Caco-2 (cell line): ENCODE measurements at regions not wholly inside any gene's neighbourhood (a gene's known extent, or its start where the extent isn't known, plus 50 kb on each side); places are given as distances from the start of the nearest gene placed in this dataset.

Experiments used
- BruUV-seq: library from RNA; stranded (reverse); fragments of 400-500 nt; replicated peaks from 2 replicates; lab custom pipeline; 2021; lab: Mats Ljungman, UMichigan
- CTCF ChIA-PET: fragments of 300-600 bp; sonication (Branson Sonifier 250); formaldehyde crosslinking; loops from one replicate; lab custom pipeline; 2022; ENCODE audit warnings: antibody characterized with exemption; lab: Charles Lee
- POLR2A ChIA-PET: fragments of 300-600 bp; sonication (Branson Sonifier 250); formaldehyde crosslinking; loops from one replicate; lab custom pipeline; 2022; ENCODE audit warnings: antibody characterized with exemption; lab: Charles Lee
- DNase-seq, 2 experiments: peaks; one replicate each; pipeline versions ENCODE4 v3.0.0 to v3.0.0-alpha.2; 2020 to 2022
- H3K27me3 ChIP-seq: replicated peaks from 2 replicates; pipeline ENCODE4 v1.6.0; 2011; ENCODE audit warnings: low read length; ENCODE audit not compliant: control insufficient read depth, insufficient read depth
- H3K36me3 ChIP-seq: 2 replicates; pipeline ENCODE4 v1.5.1; 2011; ENCODE audit warnings: low read length; ENCODE audit not compliant: control insufficient read depth, insufficient read depth
- H3K4me1 ChIP-seq: fragments of 250-450 bp; sonication (Bioruptor Pico); 2 replicates; pipeline ENCODE4 v1.5.1; 2020; ENCODE audit warnings: mild to moderate bottlenecking
- H3K4me3 ChIP-seq: 2 replicates; pipeline ENCODE4 v1.5.1; 2011; ENCODE audit warnings: low read depth, mild to moderate bottlenecking, control low read depth, low read length
- H3K9me3 ChIP-seq: fragments of 250-450 bp; sonication (Bioruptor Pico); 2 replicates; pipeline ENCODE4 v1.5.1; 2020; ENCODE audit warnings: mild to moderate bottlenecking, moderate library complexity
- H3K27ac Mint-ChIP-seq: one replicate; pipeline ENCODE4 v1.8.0; 2022; ENCODE audit warnings: mixed read lengths; ENCODE audit not compliant: unreplicated experiment
- H3K27me3 Mint-ChIP-seq: one replicate; pipeline ENCODE4 v1.8.0; 2022; ENCODE audit warnings: mixed read lengths; ENCODE audit not compliant: insufficient read depth, unreplicated experiment
- H3K36me3 Mint-ChIP-seq: one replicate; pipeline ENCODE4 v1.8.0; 2022; ENCODE audit warnings: mild to moderate bottlenecking, mixed read lengths; ENCODE audit not compliant: insufficient read depth, unreplicated experiment
- H3K4me1 Mint-ChIP-seq: one replicate; pipeline ENCODE4 v1.8.0; 2022; ENCODE audit warnings: low read depth, mixed read lengths; ENCODE audit not compliant: unreplicated experiment
- H3K4me3 Mint-ChIP-seq: one replicate; pipeline ENCODE4 v1.8.0; 2022; ENCODE audit warnings: mild to moderate bottlenecking, moderate library complexity, mixed read lengths; ENCODE audit not compliant: unreplicated experiment
- H3K9me3 Mint-ChIP-seq: one replicate; pipeline ENCODE4 v1.8.0; 2022; ENCODE audit warnings: mixed read lengths; ENCODE audit not compliant: unreplicated experiment
- intact Hi-C: fragments of 100-400 bp; cut with micrococcal nuclease; formaldehyde crosslinking; loops from one replicate; pipeline ENCODE4 v1.10.0; 2022; ENCODE audit not compliant: unreplicated experiment
- TF ChIP-seq, protein P1 (sequence below), 2 experiments: fragments of 200-600 bp in 1 of 2; IDR thresholded peaks; 1 replicate in 1 of 2; 2 replicates in 1 of 2; pipeline versions ENCODE4 v1.5.1 to v1.8.0; 2011 to 2022; ENCODE audit warnings: antibody characterized with exemption in 1 of 2, control low read depth in 1 of 2, inconsistent platforms in 1 of 2, low read depth in 1 of 2, low read length in 1 of 2, mild to moderate bottlenecking in 1 of 2, moderate library complexity in 1 of 2; ENCODE audit not compliant: insufficient read depth in 1 of 2, severe bottlenecking in 1 of 2, unreplicated experiment in 1 of 2

DNA sequence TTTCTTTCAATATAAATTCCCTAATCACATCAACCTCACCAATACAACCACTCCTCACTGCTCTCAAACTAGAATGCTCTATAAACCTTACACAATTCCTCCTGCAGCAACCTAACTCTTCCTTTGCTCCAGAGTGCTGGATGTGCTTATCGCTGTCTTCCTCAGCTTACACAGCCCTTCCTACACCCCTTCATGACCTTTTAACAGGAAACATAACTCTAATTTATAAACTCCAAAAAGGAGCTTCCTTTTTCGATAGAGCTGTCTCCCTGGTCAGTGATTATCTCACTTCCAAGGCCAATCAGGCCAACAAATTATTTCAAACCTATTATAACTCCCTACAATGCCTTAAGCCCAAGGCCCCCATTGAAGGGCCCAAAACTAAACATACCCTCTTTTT is 78.8 kb downstream of the COQ2 start:
- TF ChIP-seq, protein P1, sequence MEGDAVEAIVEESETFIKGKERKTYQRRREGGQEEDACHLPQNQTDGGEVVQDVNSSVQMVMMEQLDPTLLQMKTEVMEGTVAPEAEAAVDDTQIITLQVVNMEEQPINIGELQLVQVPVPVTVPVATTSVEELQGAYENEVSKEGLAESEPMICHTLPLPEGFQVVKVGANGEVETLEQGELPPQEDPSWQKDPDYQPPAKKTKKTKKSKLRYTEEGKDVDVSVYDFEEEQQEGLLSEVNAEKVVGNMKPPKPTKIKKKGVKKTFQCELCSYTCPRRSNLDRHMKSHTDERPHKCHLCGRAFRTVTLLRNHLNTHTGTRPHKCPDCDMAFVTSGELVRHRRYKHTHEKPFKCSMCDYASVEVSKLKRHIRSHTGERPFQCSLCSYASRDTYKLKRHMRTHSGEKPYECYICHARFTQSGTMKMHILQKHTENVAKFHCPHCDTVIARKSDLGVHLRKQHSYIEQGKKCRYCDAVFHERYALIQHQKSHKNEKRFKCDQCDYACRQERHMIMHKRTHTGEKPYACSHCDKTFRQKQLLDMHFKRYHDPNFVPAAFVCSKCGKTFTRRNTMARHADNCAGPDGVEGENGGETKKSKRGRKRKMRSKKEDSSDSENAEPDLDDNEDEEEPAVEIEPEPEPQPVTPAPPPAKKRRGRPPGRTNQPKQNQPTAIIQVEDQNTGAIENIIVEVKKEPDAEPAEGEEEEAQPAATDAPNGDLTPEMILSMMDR (IDR thresholded peaks at IDR 0.05; ENCODE audit: insufficient read depth in 1 of 2, low read depth in 1 of 2, low read length in 1 of 2, severe bottlenecking in 1 of 2, unreplicated experiment in 1 of 2): no peak
- H3K4me1 Mint-ChIP-seq: peaks cover 18% of the 10 kb centered on the region
- no peak for DNase-seq
- no peak overlapping the region for H3K4me3 ChIP-seq
- H3K4me3 Mint-ChIP-seq: no peak overlapping the region
- no TSS peak for BruUV-seq
- intact Hi-C loops: loop anchor here (5.0 kb wide), 1 partner anchor 93 kb away; the partner anchor contains the start of gene PLAC8
- ChIA-PET CTCF (no interaction called here), POLR2A (no interaction called here)
- H3K27ac Mint-ChIP-seq: no peak overlapping the region
- H3K9me3 ChIP-seq: peaks cover 41% of the 10 kb centered on the region
- peaks cover 27% of the 10 kb centered on the region for H3K4me1 ChIP-seq
- H3K27me3 Mint-ChIP-seq: no peaks in the 10 kb centered on the region
- peaks cover 12% of the 10 kb centered on the region for H3K36me3 Mint-ChIP-seq
- H3K36me3 ChIP-seq: no peaks in the 10 kb centered on the region
- H3K27me3 ChIP-seq: no peaks in the 10 kb centered on the region
- peaks cover 12% of the 10 kb centered on the region for H3K9me3 Mint-ChIP-seq

DNA sequence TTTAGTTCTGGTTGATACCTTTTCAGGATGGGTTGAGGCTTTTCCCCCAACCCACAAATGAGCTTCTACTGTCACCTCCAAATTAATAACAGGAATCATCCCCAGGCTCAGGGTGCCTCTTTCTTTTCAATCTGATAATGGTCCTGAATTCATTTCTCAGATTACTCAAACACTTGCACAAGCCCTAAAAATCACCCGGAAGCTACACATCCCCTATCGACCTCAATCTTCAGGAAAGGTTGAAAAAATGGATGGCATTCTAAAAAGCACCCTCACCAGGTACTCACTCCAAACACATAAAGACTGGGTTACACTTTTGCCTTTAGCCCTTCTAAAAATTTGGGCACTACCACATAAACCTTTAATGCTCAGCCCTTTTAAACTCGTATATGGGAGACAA is 79.9 kb downstream of the COQ2 start:
- no peak for DNase-seq
- Mint-ChIP-seq H3K27me3 (no peaks in the 10 kb centered on the region), H3K9me3 (peaks cover 12% of the 10 kb centered on the region), H3K36me3 (peaks cover 9% of the 10 kb centered on the region), H3K4me3 (no peak overlapping the region), H3K4me1 (peaks cover 18% of the 10 kb centered on the region), H3K27ac (no peak overlapping the region)
- ChIA-PET POLR2A (no interaction called here), CTCF (no interaction called here)
- BruUV-seq: no TSS peak
- TF ChIP-seq, protein P1 (IDR thresholded peaks at IDR 0.05; ENCODE audit: insufficient read depth in 1 of 2, low read depth in 1 of 2, low read length in 1 of 2, severe bottlenecking in 1 of 2, unreplicated experiment in 1 of 2): no peak
- H3K36me3 ChIP-seq: no peaks in the 10 kb centered on the region
- intact Hi-C loops: loop anchor here (5.0 kb wide), 1 partner anchor 92 kb away; the partner anchor contains the start of gene PLAC8
- peaks cover 27% of the 10 kb centered on the region for H3K4me1 ChIP-seq
- H3K9me3 ChIP-seq: peaks cover 36% of the 10 kb centered on the region
- no peak overlapping the region for H3K4me3 ChIP-seq
- no peaks in the 10 kb centered on the region for H3K27me3 ChIP-seq

DNA sequence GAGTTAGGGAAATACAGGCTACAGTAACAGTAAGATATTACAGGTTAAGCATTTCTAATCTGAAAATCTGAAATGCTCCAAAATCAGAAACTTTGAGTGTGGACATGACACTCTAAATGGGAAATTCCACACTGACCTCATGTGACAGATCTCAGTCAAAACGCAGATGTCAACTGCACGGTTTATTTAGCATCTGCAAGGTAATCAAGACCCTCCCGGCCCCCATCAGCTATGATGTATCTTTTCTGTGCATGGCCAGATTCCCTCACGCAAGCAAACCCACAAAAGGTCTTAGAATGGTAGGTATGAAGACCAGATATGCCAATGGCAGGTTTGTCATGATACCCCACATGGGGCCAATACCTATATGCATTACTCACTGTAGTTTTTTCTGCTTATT is 82.8 kb downstream of the COQ2 start:
- intact Hi-C loops: no loop called here
- Mint-ChIP-seq H3K4me3 (no peak overlapping the region), H3K27ac (no peak overlapping the region), H3K9me3 (no peaks in the 10 kb centered on the region), H3K4me1 (no peaks in the 10 kb centered on the region), H3K36me3 (no peaks in the 10 kb centered on the region), H3K27me3 (no peaks in the 10 kb centered on the region)
- Histone ChIP-seq H3K9me3 (peaks cover 10% of the 10 kb centered on the region), H3K4me3 (no peak overlapping the region), H3K27me3 (no peaks in the 10 kb centered on the region), H3K36me3 (no peaks in the 10 kb centered on the region), H3K4me1 (peaks cover 6% of the 10 kb centered on the region)
- DNase-seq: no peak
- ChIA-PET POLR2A (no interaction called here), CTCF (no interaction called here)
- TF ChIP-seq, protein P1 (IDR thresholded peaks at IDR 0.05; ENCODE audit: insufficient read depth in 1 of 2, low read depth in 1 of 2, low read length in 1 of 2, severe bottlenecking in 1 of 2, unreplicated experiment in 1 of 2): no peak
- no TSS peak for BruUV-seq
